Neural progenitor cell (in vitro differentiated cells): ENCODE measurements at regions not wholly inside any gene's neighbourhood (a gene's known extent, or its start where the extent isn't known, plus 50 kb on each side); places are given as distances from the start of the nearest gene placed in this dataset.

Experiments
- DNase-seq: peaks from one replicate; pipeline ENCODE4 v3.0.0-alpha.2; 2016; ENCODE audit warnings: low spot score
- H2AFZ ChIP-seq: fragments of 200-600 bp; sonication (generic); replicated peaks from 2 replicates; pipeline ENCODE4 v1.6.1; 2016; ENCODE audit warnings: antibody characterized with exemption
- H3F3A ChIP-seq: fragments of 200-600 bp; sonication (generic); 2 replicates; pipeline ENCODE4 v1.6.1; 2016; ENCODE audit warnings: antibody characterized with exemption, low read depth
- H3K27ac ChIP-seq: fragments of 200-600 bp; sonication (generic); 2 replicates; pipeline ENCODE4 v1.5.1; 2016; ENCODE audit warnings: mild to moderate bottlenecking
- H3K27me3 ChIP-seq: fragments of 200-600 bp; sonication (generic); 2 replicates; pipeline ENCODE4 v1.6.1; 2016; ENCODE audit warnings: mild to moderate bottlenecking, moderate library complexity
- H3K36me3 ChIP-seq: fragments of 200-600 bp; sonication (generic); 2 replicates; pipeline ENCODE4 v1.5.1; 2016
- H3K4me1 ChIP-seq: fragments of 200-600 bp; sonication (generic); 2 replicates; pipeline ENCODE4 v1.6.1; 2016; ENCODE audit warnings: mixed run types
- H3K4me2 ChIP-seq: fragments of 200-600 bp; sonication (generic); 2 replicates; pipeline ENCODE4 v1.6.1; 2016
- H3K4me3 ChIP-seq: fragments of 200-600 bp; sonication (generic); 2 replicates; pipeline ENCODE4 v1.5.1; 2016
- H3K79me2 ChIP-seq: fragments of 200-600 bp; sonication (generic); 2 replicates; pipeline ENCODE4 v1.6.1; 2016; ENCODE audit warnings: low read depth
- H3K9ac ChIP-seq: fragments of 200-600 bp; sonication (generic); 2 replicates; pipeline ENCODE4 v1.6.1; 2016
- H3K9me3 ChIP-seq: fragments of 200-600 bp; sonication (generic); 2 replicates; pipeline ENCODE4 v1.5.1; 2016; ENCODE audit warnings: low read depth
- H4K20me1 ChIP-seq: fragments of 200-600 bp; sonication (generic); 2 replicates; pipeline ENCODE4 v1.6.1; 2016; ENCODE audit warnings: low read depth
- H3K27ac Mint-ChIP-seq: 3 replicates; pipeline ENCODE4 v1.8.0; 2021; ENCODE audit warnings: mixed read lengths
- H3K27me3 Mint-ChIP-seq: 2 replicates; pipeline ENCODE4 v1.8.0; 2022; ENCODE audit warnings: low read depth, mild to moderate bottlenecking, inconsistent platforms, moderate library complexity, mixed read lengths; ENCODE audit not compliant: insufficient read depth
- H3K36me3 Mint-ChIP-seq: 3 replicates; pipeline ENCODE4 v1.8.0; 2021; ENCODE audit warnings: mixed read lengths
- H3K4me1 Mint-ChIP-seq: 3 replicates; pipeline ENCODE4 v1.8.0; 2021; ENCODE audit warnings: mixed read lengths
- H3K4me3 Mint-ChIP-seq: 3 replicates; pipeline ENCODE4 v1.8.0; 2021; ENCODE audit warnings: mild to moderate bottlenecking, moderate library complexity, mixed read lengths
- H3K9me3 Mint-ChIP-seq: 3 replicates; pipeline ENCODE4 v1.8.0; 2020; ENCODE audit warnings: mixed read lengths
- EZH2 ChIP-seq: fragments of 200-600 bp; sonication (generic); IDR thresholded peaks from 2 replicates; pipeline ENCODE4 v1.6.1; 2017; ENCODE audit warnings: antibody characterized with exemption, mild to moderate bottlenecking, moderate library complexity
- EZH2phosphoT487 ChIP-seq: fragments of 200-600 bp; sonication (generic); IDR thresholded peaks from 2 replicates; pipeline ENCODE4 v1.6.1; 2017; ENCODE audit warnings: antibody characterized with exemption
- TF ChIP-seq, protein P1 (sequence below): fragments of 200-600 bp; sonication (generic); IDR thresholded peaks from 2 replicates; pipeline ENCODE4 v1.5.1; 2017; ENCODE audit warnings: antibody characterized with exemption, mild to moderate bottlenecking

DNA sequence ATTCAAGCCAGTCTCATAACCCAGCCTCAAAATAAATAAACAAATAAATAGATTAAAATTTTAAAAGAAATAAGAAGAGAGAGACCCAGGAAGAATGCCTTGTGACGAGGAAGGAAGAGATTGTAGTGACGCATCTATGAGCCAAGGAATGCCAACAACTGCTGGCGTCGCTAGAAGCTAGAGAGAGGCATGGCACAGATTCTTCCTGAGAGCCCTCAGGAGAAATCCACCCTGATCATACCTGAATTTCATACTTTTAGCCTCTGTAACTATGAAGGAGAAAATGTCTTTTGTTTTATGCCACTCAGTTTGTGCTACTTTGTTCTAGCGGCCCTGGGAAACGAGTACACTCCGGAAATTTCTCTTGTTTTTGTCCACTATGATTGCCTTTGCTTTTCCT lies 103.9 kb downstream of the C9orf50 start:
- no peaks in the 10 kb centered on the region for H3K4me1 Mint-ChIP-seq
- H3K9ac ChIP-seq, result no peak overlapping the region
- peaks cover 44% of the 10 kb centered on the region for H3K9me3 Mint-ChIP-seq
- H3K27me3 Mint-ChIP-seq, result peaks cover 6% of the 10 kb centered on the region
- H2AFZ ChIP-seq, result no peak overlapping the region
- no peaks in the 10 kb centered on the region for H3K4me1 ChIP-seq
- H3K27me3 ChIP-seq, result no peaks in the 10 kb centered on the region
- peak overlapping the region; percentile 63 for H3K27ac Mint-ChIP-seq
- no peak overlapping the region for H3K4me2 ChIP-seq
- TF ChIP-seq, protein P1, sequence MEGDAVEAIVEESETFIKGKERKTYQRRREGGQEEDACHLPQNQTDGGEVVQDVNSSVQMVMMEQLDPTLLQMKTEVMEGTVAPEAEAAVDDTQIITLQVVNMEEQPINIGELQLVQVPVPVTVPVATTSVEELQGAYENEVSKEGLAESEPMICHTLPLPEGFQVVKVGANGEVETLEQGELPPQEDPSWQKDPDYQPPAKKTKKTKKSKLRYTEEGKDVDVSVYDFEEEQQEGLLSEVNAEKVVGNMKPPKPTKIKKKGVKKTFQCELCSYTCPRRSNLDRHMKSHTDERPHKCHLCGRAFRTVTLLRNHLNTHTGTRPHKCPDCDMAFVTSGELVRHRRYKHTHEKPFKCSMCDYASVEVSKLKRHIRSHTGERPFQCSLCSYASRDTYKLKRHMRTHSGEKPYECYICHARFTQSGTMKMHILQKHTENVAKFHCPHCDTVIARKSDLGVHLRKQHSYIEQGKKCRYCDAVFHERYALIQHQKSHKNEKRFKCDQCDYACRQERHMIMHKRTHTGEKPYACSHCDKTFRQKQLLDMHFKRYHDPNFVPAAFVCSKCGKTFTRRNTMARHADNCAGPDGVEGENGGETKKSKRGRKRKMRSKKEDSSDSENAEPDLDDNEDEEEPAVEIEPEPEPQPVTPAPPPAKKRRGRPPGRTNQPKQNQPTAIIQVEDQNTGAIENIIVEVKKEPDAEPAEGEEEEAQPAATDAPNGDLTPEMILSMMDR, result no peak
- TF ChIP-seq EZH2phosphoT487, result no peak
- TF ChIP-seq EZH2, result no peak
- H3K79me2 ChIP-seq, result no peaks in the 10 kb centered on the region
- H4K20me1 ChIP-seq, result no peaks in the 10 kb centered on the region
- no peaks in the 10 kb centered on the region for H3F3A ChIP-seq
- no peak overlapping the region for H3K27ac ChIP-seq
- no peaks in the 10 kb centered on the region for H3K36me3 ChIP-seq
- no peak overlapping the region for H3K4me3 Mint-ChIP-seq
- no peak for DNase-seq
- peaks cover 10% of the 10 kb centered on the region for H3K36me3 Mint-ChIP-seq
- peaks cover 5% of the 10 kb centered on the region for H3K9me3 ChIP-seq
- no peak overlapping the region for H3K4me3 ChIP-seq

GRCh38 chr9:129514891-129515290 lies 106.0 kb downstream of the C9orf50 start:
- no peak overlapping the region for H3K27ac ChIP-seq
- no peak overlapping the region for H3K9ac ChIP-seq
- Mint-ChIP-seq H3K36me3 (peaks cover 13% of the 10 kb centered on the region), H3K27me3 (peaks cover 6% of the 10 kb centered on the region), H3K4me3 (no peak overlapping the region), H3K27ac (no peak overlapping the region), H3K9me3 (peaks cover 57% of the 10 kb centered on the region), H3K4me1 (no peaks in the 10 kb centered on the region)
- H3K4me2 ChIP-seq, result no peak overlapping the region
- H4K20me1 ChIP-seq, result no peaks in the 10 kb centered on the region
- TF ChIP-seq EZH2 (no peak), EZH2phosphoT487 (no peak)
- TF ChIP-seq, protein P1, result no peak
- H3K4me3 ChIP-seq, result no peak overlapping the region
- no peaks in the 10 kb centered on the region for H3F3A ChIP-seq
- H3K79me2 ChIP-seq, result no peaks in the 10 kb centered on the region
- no peaks in the 10 kb centered on the region for H3K4me1 ChIP-seq
- peaks cover 5% of the 10 kb centered on the region for H3K9me3 ChIP-seq
- H3K27me3 ChIP-seq, result no peaks in the 10 kb centered on the region
- DNase-seq, result no peak
- H2AFZ ChIP-seq, result no peak overlapping the region
- no peaks in the 10 kb centered on the region for H3K36me3 ChIP-seq

GRCh38 chr9:129514497-129514867 lies 106.4 kb downstream of the C9orf50 start:
- no peak overlapping the region for H3K4me3 Mint-ChIP-seq
- Histone ChIP-seq H3K4me3 (no peak overlapping the region), H3K9ac (no peak overlapping the region), H3K4me1 (no peaks in the 10 kb centered on the region), H3K4me2 (no peak overlapping the region), H4K20me1 (no peaks in the 10 kb centered on the region), H3K27me3 (no peaks in the 10 kb centered on the region), H2AFZ (no peak overlapping the region), H3K79me2 (no peaks in the 10 kb centered on the region), H3K27ac (no peak overlapping the region), H3K9me3 (peaks cover 5% of the 10 kb centered on the region), H3F3A (no peaks in the 10 kb centered on the region), H3K36me3 (no peaks in the 10 kb centered on the region)
- DNase-seq, result no peak
- peaks cover 59% of the 10 kb centered on the region for H3K9me3 Mint-ChIP-seq
- TF ChIP-seq EZH2 (no peak), EZH2phosphoT487 (no peak)
- TF ChIP-seq, protein P1, result no peak
- no peaks in the 10 kb centered on the region for H3K4me1 Mint-ChIP-seq
- H3K36me3 Mint-ChIP-seq, result peaks cover 13% of the 10 kb centered on the region
- H3K27ac Mint-ChIP-seq, result no peak overlapping the region
- H3K27me3 Mint-ChIP-seq, result peaks cover 6% of the 10 kb centered on the region
